HG02943 (cell line): ENCODE measurements at regions not wholly inside any gene's neighbourhood (a gene's known extent, or its start where the extent isn't known, plus 50 kb on each side); places are given as distances from the start of the nearest gene placed in this dataset.
A peak's percentile ranks its signal among the peaks of the same experiment; 100 is the strongest.

ENCODE experiments used
- ATAC-seq: cut with Tn5 transposase; IDR thresholded peaks from one replicate; pipeline ENCODE4 v1.9.1; 2021; ENCODE audit warnings: mild to moderate bottlenecking, low read depth, moderate library complexity; ENCODE audit not compliant: unreplicated experiment

DNA sequence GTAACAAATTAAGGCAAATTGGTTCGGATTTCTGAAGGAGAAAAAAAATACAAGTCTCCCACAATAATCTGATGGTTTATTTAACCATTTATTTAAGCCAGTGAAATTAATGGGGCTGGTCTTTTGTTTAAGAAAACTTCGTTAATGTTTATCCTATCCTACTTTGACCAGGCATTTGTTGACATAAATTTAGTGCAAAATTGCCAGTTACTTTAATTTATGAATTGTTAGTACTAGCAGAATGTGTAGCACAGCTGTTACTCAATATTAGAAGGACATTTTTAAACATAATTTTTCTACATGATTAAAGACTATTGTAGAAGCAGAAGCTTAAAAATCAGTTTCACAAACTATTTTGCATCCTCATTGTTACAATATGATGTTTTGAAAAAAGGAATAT is 687.6 kb upstream of the PTBP2 start:
- ATAC-seq, result no peak

GRCh38 chr1:96036763-96037162 is 684.8 kb upstream of the PTBP2 start:
- no peak for ATAC-seq

GRCh38 chr1:96038636-96039035 is 682.9 kb upstream of the PTBP2 start:
- no peak for ATAC-seq

GRCh38 chr1:96039910-96040309 is 681.7 kb upstream of the PTBP2 start:
- no peak for ATAC-seq

DNA sequence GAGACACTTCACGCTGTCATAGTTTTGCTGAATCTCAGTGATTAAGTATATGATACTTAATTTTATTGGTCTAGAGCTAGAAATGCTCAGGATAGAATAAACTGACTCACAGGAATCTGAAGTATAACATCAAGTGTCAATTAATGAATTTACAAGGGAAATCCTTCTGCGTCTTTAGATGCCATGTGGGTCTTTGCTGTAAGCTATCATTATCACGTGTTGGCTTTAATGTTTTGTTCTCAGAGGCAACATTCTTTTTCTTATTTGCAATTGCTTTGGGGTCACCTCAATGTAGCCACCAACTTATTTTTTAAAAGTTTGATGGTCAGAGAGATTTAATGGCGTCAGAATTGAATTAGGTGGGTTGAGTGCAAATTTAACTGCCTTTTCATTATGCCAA is 680.1 kb upstream of the PTBP2 start:
- no peak for ATAC-seq

DNA sequence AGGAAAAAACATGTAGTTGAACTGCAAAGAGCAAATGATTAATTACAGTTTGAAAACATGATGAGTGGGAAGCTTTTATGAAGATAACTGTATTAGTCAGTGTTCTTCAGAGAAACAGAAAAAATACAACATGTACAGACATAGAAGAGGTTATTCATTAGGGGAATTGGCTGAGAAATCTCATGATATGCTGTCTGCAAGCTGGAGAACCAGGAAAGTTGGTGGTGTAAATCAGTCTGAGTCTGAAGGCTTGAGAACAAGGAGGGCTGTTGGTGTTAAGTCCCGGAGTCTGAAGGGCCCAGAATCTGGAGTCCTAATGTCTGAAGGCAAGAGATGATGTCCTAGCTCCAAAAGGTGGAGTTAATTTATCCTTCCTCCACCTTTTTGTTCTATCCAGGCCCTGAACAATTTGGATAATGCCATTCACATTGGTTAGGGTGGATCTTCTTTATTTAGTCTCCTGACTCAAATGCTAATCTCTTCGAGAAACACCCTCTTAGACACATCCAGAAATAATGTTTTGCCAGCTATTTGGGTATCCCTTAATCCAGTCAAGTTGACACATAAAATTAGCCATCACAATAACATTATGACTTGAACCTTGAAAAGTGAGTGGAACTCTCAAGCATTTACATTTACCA is 672.9 kb upstream of the PTBP2 start:
- ATAC-seq, result no peak

GRCh38 chr1:96049759-96050409 is 671.7 kb upstream of the PTBP2 start:
- ATAC-seq, result no peak

- no peak for ATAC-seq
These were observed 662.3 kb upstream of the PTBP2 start for GRCh38 chr1:96059276-96059675.

GRCh38 chr1:96059736-96060135 is 661.8 kb upstream of the PTBP2 start:
- ATAC-seq, result no peak

DNA sequence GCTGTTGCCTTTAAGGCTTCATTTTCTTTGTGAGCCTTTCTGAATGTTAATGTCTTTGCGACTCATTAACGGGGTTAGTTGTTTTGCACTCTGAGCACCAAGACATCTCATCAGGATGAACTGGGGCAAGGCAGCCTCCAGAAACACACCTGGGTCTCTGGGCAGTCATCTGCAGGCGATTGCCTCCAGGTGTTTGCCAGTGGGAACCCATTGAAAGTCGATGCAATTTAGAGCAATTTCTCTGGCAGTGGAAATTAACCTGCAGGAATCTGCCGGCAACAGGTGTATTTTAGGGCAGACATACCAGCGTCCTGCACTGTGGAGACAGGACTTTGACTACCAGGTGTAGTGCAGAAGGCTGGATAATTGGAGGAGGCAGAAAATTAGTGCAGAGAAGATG is 661.0 kb upstream of the PTBP2 start:
- no peak for ATAC-seq

GRCh38 chr1:96072021-96072420 is 649.6 kb upstream of the PTBP2 start:
- no peak for ATAC-seq

GRCh38 chr1:96073100-96073499 is 648.5 kb upstream of the PTBP2 start:
- peak; percentile 85 for ATAC-seq

DNA sequence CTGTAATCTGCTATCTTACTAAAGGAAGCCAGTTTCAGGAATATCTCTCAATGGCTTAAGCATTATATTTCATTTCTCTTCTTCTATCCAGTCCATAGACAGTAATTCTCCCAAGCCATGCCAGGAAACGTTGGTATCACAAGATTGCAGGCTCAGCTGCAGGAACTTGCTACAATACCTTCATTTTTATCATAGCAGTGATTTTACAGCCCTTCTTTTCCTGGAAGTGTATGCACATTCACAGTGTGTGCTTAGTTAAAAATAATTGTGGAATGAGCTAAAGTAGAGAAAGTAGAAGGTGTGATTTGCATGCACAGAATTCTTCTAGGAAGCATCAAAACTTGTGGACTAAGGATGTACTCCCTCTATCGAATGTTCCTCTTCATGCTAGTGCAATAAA is 647.2 kb upstream of the PTBP2 start:
- ATAC-seq, result no peak

DNA sequence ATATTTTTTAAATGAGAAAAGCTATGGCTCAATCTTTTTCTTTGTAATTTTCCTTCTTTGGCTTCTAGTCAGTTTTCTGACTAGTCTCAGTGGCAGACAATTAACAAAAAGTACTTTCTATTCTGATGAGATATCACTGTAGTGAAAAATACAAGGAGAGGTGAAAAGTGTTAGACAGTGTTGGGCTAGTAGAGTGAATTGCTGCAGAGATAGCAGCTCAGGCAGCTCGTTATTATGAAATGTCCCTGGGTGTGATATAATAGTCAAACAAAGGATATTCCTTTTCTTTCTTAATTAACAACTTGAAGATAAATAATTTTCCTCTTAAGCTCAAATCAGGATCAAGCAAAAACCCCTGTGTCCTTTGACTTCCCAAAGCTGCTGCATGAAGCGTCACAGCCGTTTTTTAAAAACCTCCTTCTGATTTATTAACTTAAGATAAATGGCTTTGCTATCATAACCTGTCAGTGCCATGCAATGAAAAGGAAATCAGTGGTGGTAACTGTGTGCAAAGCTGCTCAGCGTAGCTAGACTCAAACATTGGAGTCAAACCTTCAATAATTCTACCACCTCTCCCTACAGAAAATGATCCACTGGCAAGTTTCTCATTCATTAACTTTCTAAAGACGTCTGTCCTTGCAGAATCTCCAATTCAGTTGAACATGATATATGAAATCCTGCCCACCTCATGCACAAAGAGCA is 646.6 kb upstream of the PTBP2 start:
- ATAC-seq, result no peak

DNA sequence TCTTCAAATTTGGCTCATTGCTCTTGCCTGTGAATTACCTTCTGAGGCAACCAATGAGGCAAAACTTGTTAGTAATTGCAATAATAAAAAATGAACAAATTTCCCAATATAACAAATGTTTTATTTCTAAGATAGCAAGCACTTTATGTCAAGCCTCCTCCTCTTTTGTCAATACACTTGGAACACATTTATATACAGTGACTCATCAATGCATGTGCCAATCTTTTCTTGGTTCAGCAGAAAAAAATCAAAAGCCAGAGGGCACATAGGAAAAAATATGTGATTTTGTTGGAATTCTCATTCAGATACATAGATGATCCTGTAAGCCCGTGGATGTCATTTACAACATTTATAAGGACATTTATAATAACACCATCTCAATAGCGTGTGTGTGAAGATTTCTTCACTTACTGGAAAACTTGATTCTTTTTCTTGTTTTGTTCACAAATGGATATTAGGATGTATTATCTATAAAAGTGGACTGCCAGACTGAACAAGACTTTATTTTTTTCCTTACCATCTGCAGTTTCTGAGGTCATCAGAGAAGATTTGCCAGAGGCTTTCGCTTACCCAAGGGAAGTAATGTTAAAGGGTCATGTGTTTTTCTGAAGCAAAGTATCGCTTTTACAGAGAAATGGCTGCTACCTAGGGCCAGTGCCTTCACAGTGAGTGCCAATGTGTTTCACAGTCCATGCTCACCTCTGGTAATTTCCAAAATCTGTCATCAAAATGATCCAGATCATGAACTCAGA is 645.7 kb upstream of the PTBP2 start:
- no peak for ATAC-seq

DNA sequence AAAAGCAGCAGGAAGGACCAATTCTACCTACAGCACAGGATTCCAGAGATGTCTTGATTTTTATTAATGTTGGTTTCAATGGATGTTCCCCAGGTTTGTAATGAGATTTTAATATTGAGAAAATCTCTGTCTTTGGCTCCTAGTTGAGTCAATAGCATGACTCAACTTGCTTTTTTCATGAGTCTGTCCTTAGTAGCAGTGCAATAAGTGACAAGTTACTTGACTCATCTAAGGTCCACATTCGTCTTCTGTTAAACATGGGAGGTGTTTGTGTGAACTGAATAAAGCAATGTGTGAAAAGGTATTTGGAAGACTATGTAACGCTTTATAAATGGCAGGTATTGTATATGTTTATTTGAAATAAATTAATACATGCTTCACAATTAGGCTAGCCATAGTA is 645.0 kb upstream of the PTBP2 start:
- ATAC-seq, result no peak

- ATAC-seq, result no peak
These were observed 642.0 kb upstream of the PTBP2 start for GRCh38 chr1:96079581-96079980.

GRCh38 chr1:96080925-96081324 is 640.7 kb upstream of the PTBP2 start:
- ATAC-seq, result no peak

GRCh38 chr1:96087719-96088118 is 633.9 kb upstream of the PTBP2 start:
- no peak for ATAC-seq

GRCh38 chr1:96090134-96090533 is 631.5 kb upstream of the PTBP2 start:
- no peak for ATAC-seq
